Stimulated activated CD4-positive, alpha-beta T cell treated with anti-CD3 and anti-CD28 coated beads, Interleukin-2, amount 100 ng/mL, for 48 hours (primary cell): ENCODE measurements at regions not wholly inside any gene's neighbourhood (a gene's known extent, or its start where the extent isn't known, plus 50 kb on each side); places are given as distances from the start of the nearest gene placed in this dataset.

Source experiments
- DNase-seq, 2 donors: peaks; one replicate each; pipeline ENCODE4 v3.0.0-alpha.2; 2020

DNA sequence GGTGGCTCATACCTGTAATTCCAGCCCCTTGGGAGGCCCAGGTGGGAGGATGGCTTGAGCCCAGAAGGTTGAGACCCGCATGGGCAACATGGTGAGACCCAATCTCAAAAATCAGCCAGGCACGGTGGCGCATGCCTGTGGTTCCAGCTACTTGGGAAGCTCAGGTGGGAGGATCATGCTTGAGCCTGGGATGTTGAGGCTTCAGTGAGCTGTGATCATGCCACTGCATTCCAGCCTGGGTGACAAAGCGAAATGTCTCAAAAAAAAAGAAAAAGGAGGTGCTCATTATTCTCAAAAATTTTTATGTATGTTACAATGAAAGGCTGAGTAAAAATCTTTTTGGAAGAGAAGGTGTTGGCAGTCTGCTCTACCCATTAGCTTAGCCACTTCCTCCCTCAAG is 106.8 kb downstream of the TSN start:
- DNase-seq: no peak

DNA sequence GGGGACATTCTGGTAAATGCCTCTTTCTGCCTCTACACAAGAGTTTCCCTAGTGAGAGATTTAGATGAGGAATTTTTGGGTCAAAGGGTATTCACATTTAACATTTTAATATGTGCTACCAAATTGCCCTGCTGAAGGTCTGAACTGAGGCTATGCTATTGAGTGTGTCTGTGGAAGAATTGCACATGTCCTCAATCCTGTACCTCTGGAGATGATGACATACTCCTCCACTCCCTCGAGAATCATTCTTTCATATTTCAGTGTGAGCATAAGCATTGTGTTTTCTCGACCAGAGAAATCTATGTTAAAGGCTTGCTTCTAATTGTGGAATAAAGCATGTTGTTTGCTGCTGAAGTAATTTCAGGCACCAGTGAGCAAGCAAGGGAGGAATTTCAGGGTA is 110.5 kb downstream of the TSN start:
- no peak for DNase-seq

DNA sequence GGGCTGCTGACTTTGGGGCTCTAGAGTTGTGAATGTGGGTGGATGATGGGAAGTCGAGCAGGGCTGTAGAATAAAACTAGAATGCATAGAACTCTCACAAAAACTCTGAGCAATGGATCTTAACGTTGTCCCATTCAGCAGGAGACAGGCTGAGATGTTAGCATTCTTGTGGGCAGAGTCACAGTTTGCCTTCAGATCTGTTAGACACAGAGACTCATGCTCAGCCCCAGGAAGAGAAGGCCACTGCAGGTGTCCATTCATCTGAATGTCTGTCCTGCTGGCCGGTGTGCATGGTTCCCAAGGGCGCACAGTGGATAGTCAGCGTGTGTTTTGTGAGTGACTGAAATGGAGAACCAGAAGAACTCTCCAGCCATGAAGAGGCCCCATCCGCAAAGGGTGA is 111.3 kb downstream of the TSN start:
- DNase-seq: no peak

GRCh38 chr2:121868652-121869051 is 113.2 kb downstream of the TSN start:
- no peak for DNase-seq

DNA sequence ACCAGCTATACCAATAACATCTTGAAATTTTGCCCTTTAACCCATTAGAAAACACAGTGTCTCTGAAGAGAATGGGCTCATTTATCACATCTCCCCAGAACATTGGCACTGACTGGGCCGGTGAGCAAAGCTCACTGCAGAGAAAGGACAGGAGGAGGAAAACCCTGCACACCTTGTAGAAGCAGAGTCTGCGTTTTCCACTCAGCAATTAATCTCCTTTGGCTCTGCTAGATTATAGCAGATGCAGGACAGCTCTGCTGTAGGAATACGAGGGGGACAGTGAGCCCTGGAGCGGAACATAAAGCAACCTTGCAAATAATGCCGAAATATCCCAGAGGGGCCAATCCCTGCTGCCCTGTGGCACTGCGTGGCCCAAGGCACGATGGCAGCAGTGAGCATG is 113.9 kb downstream of the TSN start:
- DNase-seq: no peak

- no peak for DNase-seq
Measured at GRCh38 chr2:121869873-121870272, 114.4 kb downstream of the TSN start.

DNA sequence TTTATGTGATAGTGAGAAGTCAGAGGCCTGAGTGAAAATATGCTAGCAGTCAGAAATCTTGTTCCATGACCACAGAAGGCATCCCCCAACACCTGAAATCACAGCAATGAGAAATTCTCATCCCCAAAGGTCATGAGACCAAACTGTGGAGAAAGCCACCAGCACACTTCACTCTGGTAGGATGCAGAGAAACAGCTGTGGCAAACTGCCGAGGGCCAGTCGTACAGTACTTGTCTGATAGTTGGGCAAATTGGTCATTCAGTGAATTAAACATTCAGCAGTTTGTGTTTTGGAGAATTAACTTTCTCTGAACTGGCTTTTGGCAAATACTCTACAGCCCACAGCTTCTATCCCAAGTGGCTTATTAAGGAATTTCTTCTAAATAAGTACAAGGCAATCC is 117.2 kb downstream of the TSN start:
- DNase-seq: no peak

DNA sequence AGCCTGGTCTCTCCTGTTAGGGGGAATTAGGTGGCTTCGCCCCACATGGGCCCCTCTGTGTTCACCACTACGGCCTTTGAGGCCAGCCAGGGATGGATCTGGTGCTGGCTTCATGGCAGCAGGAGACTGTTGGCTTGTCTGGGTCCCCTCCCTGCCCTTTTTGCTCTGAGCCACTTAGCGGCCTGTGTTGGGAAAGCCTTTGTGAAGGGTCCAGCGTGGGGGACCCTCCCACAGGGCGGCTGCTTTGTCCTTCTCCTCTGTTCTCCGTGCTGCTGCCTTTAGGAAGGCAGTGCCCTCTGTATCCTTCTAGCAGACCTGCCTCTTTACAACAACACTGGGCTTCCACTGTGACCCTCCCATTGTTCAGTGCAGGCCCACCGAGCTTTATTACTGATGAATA is 118.4 kb downstream of the TSN start:
- no peak for DNase-seq

- DNase-seq: no peak
Measured at GRCh38 chr2:121875585-121876185, 120.2 kb downstream of the TSN start.

GRCh38 chr2:121877366-121877765 is 121.9 kb downstream of the TSN start:
- no peak for DNase-seq

GRCh38 chr2:121880283-121880682 is 124.8 kb downstream of the TSN start:
- no peak for DNase-seq

DNA sequence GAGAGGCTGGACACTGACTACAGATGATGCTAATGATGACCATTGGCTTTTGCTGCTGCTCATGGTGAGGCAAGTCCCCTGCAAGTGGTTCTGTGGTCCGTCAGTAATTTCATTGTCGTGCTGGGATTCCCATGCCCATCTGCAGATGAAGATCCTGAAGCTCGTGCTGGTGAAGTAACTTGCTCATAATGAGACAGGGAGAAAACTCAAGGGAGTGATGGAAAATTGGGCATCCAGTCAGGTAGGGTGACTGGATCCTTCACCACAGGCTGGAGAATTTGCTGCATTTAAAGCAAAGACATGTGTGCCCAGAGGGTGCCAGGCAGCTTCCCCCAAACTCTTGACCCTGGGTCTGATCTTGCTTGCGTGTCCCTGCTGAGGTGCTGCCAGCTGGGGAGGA is 125.6 kb downstream of the TSN start:
- DNase-seq: no peak

- no peak for DNase-seq
Measured at GRCh38 chr2:121881950-121882349, 126.5 kb downstream of the TSN start.

DNA sequence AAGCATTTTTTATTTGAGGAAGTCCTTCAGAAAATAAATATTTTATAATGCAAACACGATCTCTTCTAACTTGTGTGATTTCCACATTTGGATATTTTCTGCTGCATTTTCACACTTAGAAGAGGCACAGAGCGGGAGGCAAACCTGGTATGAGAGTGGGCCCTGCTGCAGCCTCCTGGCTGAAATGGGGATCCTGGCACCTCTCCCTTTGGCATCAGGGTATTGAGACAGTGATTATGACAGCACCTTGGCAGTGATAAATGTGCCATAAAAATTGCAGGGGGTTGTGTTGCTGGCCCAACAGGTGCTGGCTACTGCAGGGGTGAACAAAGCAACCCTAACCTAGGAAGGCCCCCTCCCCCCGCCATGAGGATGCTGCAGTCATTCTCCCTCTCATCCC is 128.6 kb downstream of the TSN start:
- DNase-seq: no peak

DNA sequence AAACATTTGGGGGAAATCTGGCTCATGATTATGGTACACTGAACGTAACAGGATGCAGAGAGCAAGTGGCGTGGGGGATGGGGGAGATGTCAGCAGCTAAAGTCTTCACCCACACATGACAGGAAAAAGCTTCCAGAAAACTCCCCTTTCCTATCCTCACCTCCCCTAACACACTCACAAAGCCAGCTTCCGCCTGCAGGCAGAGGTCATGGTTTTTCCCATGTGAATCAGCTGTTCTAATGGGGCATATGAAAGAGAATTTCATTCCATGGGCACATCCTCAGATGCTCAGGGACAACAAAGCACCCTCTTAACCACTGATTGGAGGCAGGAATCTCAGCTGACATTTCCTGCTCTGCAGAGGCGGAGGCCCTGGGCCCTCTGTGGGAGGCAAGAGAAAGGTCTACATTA is 129.1 kb downstream of the TSN start:
- DNase-seq: no peak

DNA sequence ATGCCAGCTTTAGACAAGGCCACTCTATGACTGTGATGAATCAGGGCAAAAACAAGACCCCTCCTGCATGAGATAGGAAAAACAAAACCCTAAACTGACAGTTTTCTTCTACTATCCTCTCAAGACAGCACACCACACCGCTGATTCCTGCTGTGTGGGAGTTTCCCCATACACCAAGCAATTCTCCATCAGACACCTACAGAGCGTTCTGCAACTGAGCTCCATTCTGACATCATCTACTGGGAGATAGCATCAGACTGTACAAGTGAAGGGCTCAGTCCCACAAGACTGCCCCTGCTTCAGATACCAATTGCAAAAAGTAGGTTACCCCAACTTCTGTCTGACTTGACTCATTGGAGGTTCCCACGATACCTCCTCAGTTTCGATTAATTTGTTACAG is 130.6 kb downstream of the TSN start:
- no peak for DNase-seq

- no peak for DNase-seq
Measured at GRCh38 chr2:121887513-121888188, 132.2 kb downstream of the TSN start.

- peak; percentile 4 to 18 for DNase-seq
Measured at GRCh38 chr2:121888189-121888557, 132.7 kb downstream of the TSN start.

DNA sequence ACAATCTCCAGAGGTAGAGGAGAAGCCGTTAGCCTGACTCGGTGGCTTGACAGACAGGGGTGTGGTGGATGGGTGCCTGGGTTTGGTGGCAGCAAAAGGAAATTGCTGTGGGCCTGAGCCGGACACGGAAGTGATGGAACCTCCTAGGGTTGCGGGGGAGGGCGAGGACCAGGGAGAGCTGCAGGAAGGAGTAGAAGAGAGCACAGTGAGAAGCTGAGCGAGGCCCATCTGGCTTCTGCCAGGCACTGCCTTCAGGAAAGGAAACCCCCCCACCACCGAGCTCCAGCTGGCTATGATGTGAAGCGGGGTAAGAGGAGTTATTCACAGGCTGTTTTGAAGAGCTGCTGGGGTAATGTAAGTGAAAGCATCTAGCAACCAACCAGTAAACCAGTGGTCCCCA is 134.6 kb downstream of the TSN start:
- DNase-seq: no peak

- no peak for DNase-seq
Measured at GRCh38 chr2:121895723-121896571, 140.5 kb downstream of the TSN start.

GRCh38 chr2:121897335-121897970 is 142.0 kb downstream of the TSN start:
- peak in 1 of 2 donors; percentile 7 for DNase-seq

GRCh38 chr2:121898483-121898882 is 143.0 kb downstream of the TSN start:
- DNase-seq: no peak

GRCh38 chr2:121900391-121900790 is 144.9 kb downstream of the TSN start:
- DNase-seq: no peak

DNA sequence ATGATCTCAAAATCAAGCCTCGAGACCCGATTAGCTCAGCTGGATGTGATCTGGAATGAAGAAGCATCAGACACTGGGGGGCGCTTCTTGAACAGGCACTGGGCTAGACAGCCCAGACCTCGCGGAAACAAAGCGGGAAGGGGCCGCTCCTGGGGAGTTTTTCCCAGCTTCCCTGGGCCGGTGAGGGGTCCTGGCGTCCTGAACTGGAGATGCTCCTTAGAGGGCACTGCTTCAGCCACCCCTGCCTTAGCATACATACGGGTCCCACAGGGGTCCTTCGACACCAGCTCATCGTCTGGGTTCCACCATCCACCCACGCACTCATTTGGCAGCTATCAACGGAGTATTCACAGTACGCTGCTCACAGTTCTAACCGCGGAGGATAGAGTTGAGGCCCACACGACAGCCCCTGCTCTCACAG is 146.7 kb downstream of the TSN start:
- DNase-seq: no peak
